GM23338 (cell line): ENCODE measurements at regions not wholly inside any gene's neighbourhood (a gene's known extent, or its start where the extent isn't known, plus 50 kb on each side); places are given as distances from the start of the nearest gene placed in this dataset.

Experiments
- ATAC-seq: fragments of 200-7000 bp; cut with Tn5 transposase; 3 replicates; pipeline ENCODE4 v1.9.1; 2020
- DNase-seq: peaks from one replicate; pipeline ENCODE4 v3.0.0-alpha.2; 2015; ENCODE audit warnings: low spot score
- H2AFZ ChIP-seq: fragments of 200-600 bp; sonication (generic); 2 replicates; pipeline ENCODE4 v1.8.0; 2016; ENCODE audit warnings: antibody characterized with exemption, mild to moderate bottlenecking, moderate library complexity
- H3F3A ChIP-seq: fragments of 200-600 bp; sonication (generic); replicated peaks from 2 replicates; pipeline ENCODE4 v1.8.0; 2017; ENCODE audit warnings: antibody characterized with exemption, mixed run types, low read depth
- H3K27ac ChIP-seq: fragments of 200-600 bp; sonication (generic); 2 replicates; pipeline ENCODE4 v1.6.1; 2016; ENCODE audit warnings: low read depth
- H3K27me3 ChIP-seq: fragments of 200-600 bp; sonication (generic); 2 replicates; pipeline ENCODE4 v1.8.0; 2016; ENCODE audit warnings: mild to moderate bottlenecking, mixed run types, moderate library complexity; ENCODE audit not compliant: insufficient read depth
- H3K36me3 ChIP-seq: fragments of 200-600 bp; sonication (generic); 2 replicates; pipeline ENCODE4 v1.8.0; 2016; ENCODE audit warnings: mild to moderate bottlenecking; ENCODE audit not compliant: insufficient read depth
- H3K4me1 ChIP-seq: fragments of 200-600 bp; sonication (generic); 2 replicates; pipeline ENCODE4 v1.8.0; 2016; ENCODE audit warnings: mild to moderate bottlenecking, moderate library complexity; ENCODE audit not compliant: insufficient read depth
- H3K4me2 ChIP-seq: fragments of 200-600 bp; sonication (generic); 2 replicates; pipeline ENCODE4 v1.7.1; 2017; ENCODE audit warnings: mixed run types
- H3K4me3 ChIP-seq: fragments of 200-600 bp; sonication (generic); 2 replicates; pipeline ENCODE4 v1.6.1; 2016; ENCODE audit warnings: mixed run types
- H3K79me2 ChIP-seq: fragments of 200-600 bp; sonication (generic); replicated peaks from 2 replicates; pipeline ENCODE4 v1.8.0; 2017; ENCODE audit warnings: mild to moderate bottlenecking; ENCODE audit not compliant: insufficient read depth
- H3K9me2 ChIP-seq: fragments of 200-600 bp; sonication (generic); 2 replicates; pipeline ENCODE4 v1.8.0; 2017; ENCODE audit not compliant: insufficient read depth
- H4K20me1 ChIP-seq: fragments of 200-600 bp; sonication (generic); replicated peaks from 2 replicates; pipeline ENCODE4 v1.8.0; 2017; ENCODE audit warnings: mild to moderate bottlenecking; ENCODE audit not compliant: insufficient read depth
- H3K27ac Mint-ChIP-seq: 2 replicates; pipeline ENCODE4 v1.8.0; 2020; ENCODE audit warnings: inconsistent platforms, mild to moderate bottlenecking, moderate library complexity, mixed read lengths
- H3K27me3 Mint-ChIP-seq: 3 replicates; pipeline ENCODE4 v1.8.0; 2022; ENCODE audit warnings: low read depth, mild to moderate bottlenecking, moderate library complexity, mixed read lengths, inconsistent platforms; ENCODE audit not compliant: insufficient read depth, poor library complexity
- H3K36me3 Mint-ChIP-seq: 3 replicates; pipeline ENCODE4 v1.8.0; 2021; ENCODE audit warnings: low read depth, mild to moderate bottlenecking, inconsistent platforms, moderate library complexity, mixed read lengths
- H3K4me1 Mint-ChIP-seq: 3 replicates; pipeline ENCODE4 v1.8.0; 2020; ENCODE audit warnings: mild to moderate bottlenecking, inconsistent platforms, mixed read lengths
- H3K4me3 Mint-ChIP-seq: 3 replicates; pipeline ENCODE4 v1.8.0; 2021; ENCODE audit warnings: moderate library complexity, mild to moderate bottlenecking, inconsistent platforms, mixed read lengths
- H3K9me3 Mint-ChIP-seq: 3 replicates; pipeline ENCODE4 v1.8.0; 2020; ENCODE audit warnings: moderate library complexity, mild to moderate bottlenecking, inconsistent platforms, mixed read lengths
- NANOG ChIP-seq: IDR thresholded peaks from 2 replicates; pipeline ENCODE4 v1.6.1; 2016; ENCODE audit warnings: antibody characterized with exemption, borderline replicate concordance
- POLR2AphosphoS5 ChIP-seq: IDR thresholded peaks from 2 replicates; pipeline ENCODE4 v1.6.1; 2016; ENCODE audit warnings: antibody characterized with exemption, low read depth
- REST ChIP-seq: IDR thresholded peaks from one replicate; pipeline ENCODE4 v1.6.1; 2018; ENCODE audit warnings: antibody characterized with exemption; ENCODE audit not compliant: unreplicated experiment
- ZNF462 ChIP-seq: fragments of 250-450 bp; sonication (Bioruptor Pico); IDR thresholded peaks from 2 replicates; pipeline ENCODE4 v1.5.0; 2020; ENCODE audit warnings: mild to moderate bottlenecking, moderate library complexity
- TF ChIP-seq, protein P1 (sequence below), 2 experiments: fragments of 200-600 bp in 1 of 2; sonication (generic) in 1 of 2; conservative IDR thresholded peaks; 2 replicates each; pipeline versions ENCODE4 v1.5.1 to v1.6.1; 2016 to 2017; ENCODE audit warnings: antibody characterized with exemption in 2 of 2, low read depth in 2 of 2, mild to moderate bottlenecking in 2 of 2, moderate library complexity in 1 of 2

DNA sequence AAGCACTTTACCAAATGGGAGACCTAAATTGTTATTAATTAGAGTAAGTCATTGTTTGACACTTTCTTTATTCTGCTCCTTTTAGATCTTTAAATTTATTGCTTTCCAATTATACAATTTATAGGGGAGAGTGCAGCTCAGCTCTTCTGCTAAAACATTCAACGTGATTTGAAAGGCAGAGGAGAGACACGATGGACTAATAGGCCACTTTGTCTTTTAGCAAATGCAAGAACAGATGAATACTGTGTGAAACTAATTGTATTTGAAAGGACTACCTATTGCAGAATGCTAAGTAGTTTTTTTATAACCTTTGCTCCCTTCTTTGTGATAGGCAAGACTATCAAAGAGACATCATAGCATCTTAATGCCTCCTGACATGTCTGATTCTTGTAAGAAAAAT is 320.4 kb upstream of the KLF3 start:
- no peaks in the 10 kb centered on the region for H3F3A ChIP-seq
- ATAC-seq (no peak), DNase-seq (no peak)
- no peaks in the 10 kb centered on the region for H3K79me2 ChIP-seq
- no peaks in the 10 kb centered on the region for H3K27me3 ChIP-seq
- H4K20me1 ChIP-seq, result no peaks in the 10 kb centered on the region
- H3K4me1 ChIP-seq, result no peaks in the 10 kb centered on the region
- H3K4me2 ChIP-seq, result no peak overlapping the region
- H3K9me3 Mint-ChIP-seq, result peaks cover 39% of the 10 kb centered on the region
- H3K4me3 ChIP-seq, result no peak overlapping the region
- no peak overlapping the region for H3K4me3 Mint-ChIP-seq
- H3K27ac Mint-ChIP-seq, result no peak overlapping the region
- no peaks in the 10 kb centered on the region for H3K4me1 Mint-ChIP-seq
- peaks cover 5% of the 10 kb centered on the region; the same call in 1 of the 2 replicates for H3K36me3 ChIP-seq
- no peaks in the 10 kb centered on the region for H3K27me3 Mint-ChIP-seq
- H3K36me3 Mint-ChIP-seq, result peaks cover 11% of the 10 kb centered on the region
- no peak overlapping the region for H3K27ac ChIP-seq
- peaks cover 7% of the 10 kb centered on the region; the same call in 1 of the 2 replicates for H3K9me2 ChIP-seq
- TF ChIP-seq POLR2AphosphoS5, result no peak
- TF ChIP-seq REST, result no peak
- no peak for TF ChIP-seq NANOG
- no peak for TF ChIP-seq ZNF462 (CRISPR knock-in tag)
- TF ChIP-seq, protein P1, sequence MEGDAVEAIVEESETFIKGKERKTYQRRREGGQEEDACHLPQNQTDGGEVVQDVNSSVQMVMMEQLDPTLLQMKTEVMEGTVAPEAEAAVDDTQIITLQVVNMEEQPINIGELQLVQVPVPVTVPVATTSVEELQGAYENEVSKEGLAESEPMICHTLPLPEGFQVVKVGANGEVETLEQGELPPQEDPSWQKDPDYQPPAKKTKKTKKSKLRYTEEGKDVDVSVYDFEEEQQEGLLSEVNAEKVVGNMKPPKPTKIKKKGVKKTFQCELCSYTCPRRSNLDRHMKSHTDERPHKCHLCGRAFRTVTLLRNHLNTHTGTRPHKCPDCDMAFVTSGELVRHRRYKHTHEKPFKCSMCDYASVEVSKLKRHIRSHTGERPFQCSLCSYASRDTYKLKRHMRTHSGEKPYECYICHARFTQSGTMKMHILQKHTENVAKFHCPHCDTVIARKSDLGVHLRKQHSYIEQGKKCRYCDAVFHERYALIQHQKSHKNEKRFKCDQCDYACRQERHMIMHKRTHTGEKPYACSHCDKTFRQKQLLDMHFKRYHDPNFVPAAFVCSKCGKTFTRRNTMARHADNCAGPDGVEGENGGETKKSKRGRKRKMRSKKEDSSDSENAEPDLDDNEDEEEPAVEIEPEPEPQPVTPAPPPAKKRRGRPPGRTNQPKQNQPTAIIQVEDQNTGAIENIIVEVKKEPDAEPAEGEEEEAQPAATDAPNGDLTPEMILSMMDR (conservative IDR thresholded peaks at IDR 0.05; ENCODE audit: low read depth in 2 of 2), result no peak
- no peak overlapping the region for H2AFZ ChIP-seq
